Tibial artery (tissue), 4 donors: ENCODE measurements at regions not wholly inside any gene's neighbourhood (a gene's known extent, or its start where the extent isn't known, plus 50 kb on each side); places are given as distances from the start of the nearest gene placed in this dataset.

Experiments used
- DNase-seq, 2 donors: peaks; one replicate each; pipeline ENCODE4 v3.0.0-alpha.2; 2019
- H3K27ac ChIP-seq, 2 donors: fragments of 200-600 bp; sonication (generic) in 1 of 2; 1 replicate in 1 of 2; 2 replicates in 1 of 2; pipeline ENCODE4 v1.5.1; 2018 to 2019; ENCODE audit warnings: mild to moderate bottlenecking in 1 of 2
- H3K27me3 ChIP-seq, 2 donors: fragments of 200-600 bp; sonication (generic) in 1 of 2; one replicate each; pipeline versions ENCODE4 v1.5.1 to v1.6.0; 2016 to 2019
- H3K36me3 ChIP-seq, 3 donors: fragments of 200-600 bp; sonication (generic) in 2 of 3; one replicate each; pipeline ENCODE4 v1.5.1; 2016 to 2019; ENCODE audit warnings: mild to moderate bottlenecking in 2 of 3
- H3K4me1 ChIP-seq, 4 donors: fragments of 200-600 bp; sonication (generic) in 2 of 4; 1 replicate in 3 of 4; 2 replicates in 1 of 4; pipeline ENCODE4 v1.5.1; 2016 to 2019
- H3K4me3 ChIP-seq, 2 donors: fragments of 200-600 bp; sonication (generic) in 1 of 2; 1 replicate in 1 of 2; 2 replicates in 1 of 2; pipeline ENCODE4 v1.5.1; 2018 to 2019; ENCODE audit warnings: mild to moderate bottlenecking in 2 of 2
- H3K9me3 ChIP-seq, 3 donors: fragments of 200-600 bp; sonication (generic) in 1 of 3; one replicate each; pipeline ENCODE4 v1.5.1; 2016 to 2019
- CTCF ChIP-seq, 2 experiments: fragments of 200-600 bp in 1 of 2; fragments of 450-650 bp in 1 of 2; IDR thresholded peaks; one replicate each; pipeline ENCODE4 v1.5.1; 2017 to 2019; ENCODE audit warnings: antibody characterized with exemption in 2 of 2, mild to moderate bottlenecking in 1 of 2, moderate library complexity in 1 of 2
- intact Hi-C: fragments of 100-400 bp; cut with DNase I; formaldehyde crosslinking; loops from one replicate; pipeline ENCODE4 v1.15.0; 2023; ENCODE audit warnings: low total_unique reads

- Histone ChIP-seq H3K4me1 (peaks cover 0 to 9% (median 3%) of the 10 kb centered on the region in 4 donors), H3K36me3 (no peaks in the 10 kb centered on the region), H3K27me3 (peaks cover 0 to 15% of the 10 kb centered on the region in 2 donors), H3K4me3 (no peak overlapping the region), H3K27ac (no peak overlapping the region), H3K9me3 (no peaks in the 10 kb centered on the region)
- intact Hi-C loops: no loop called here
- DNase-seq: no peak
- TF ChIP-seq CTCF (IDR thresholded peaks at IDR 0.05): no peak
Observed at GRCh38 chr10:7479861-7480598, 69.2 kb upstream of the SFMBT2 start.

- H3K9me3 ChIP-seq: no peaks in the 10 kb centered on the region
Observed at GRCh38 chr10:7478727-7479457, 68.1 kb upstream of the SFMBT2 start.

GRCh38 chr10:7477538-7478334 lies 66.9 kb upstream of the SFMBT2 start:
- intact Hi-C loops: no loop called here
- no peak for TF ChIP-seq CTCF (IDR thresholded peaks at IDR 0.05)
- Histone ChIP-seq H3K36me3 (no peaks in the 10 kb centered on the region), H3K27ac (no peak overlapping the region), H3K9me3 (no peaks in the 10 kb centered on the region), H3K4me1 (peaks cover 0 to 10% (median 4%) of the 10 kb centered on the region in 4 donors), H3K27me3 (peaks cover 0 to 8% of the 10 kb centered on the region in 2 donors), H3K4me3 (no peak overlapping the region)
- no peak for DNase-seq

More at GRCh38 chr10:7478727-7479457, 68.1 kb upstream of the SFMBT2 start:
- no peak for TF ChIP-seq CTCF (IDR thresholded peaks at IDR 0.05)
- no peaks in the 10 kb centered on the region for H3K36me3 ChIP-seq
- peaks cover 0 to 18% of the 10 kb centered on the region in 2 donors for H3K27me3 ChIP-seq
- no peak overlapping the region for H3K4me3 ChIP-seq
- intact Hi-C loops: no loop called here
- no peak for DNase-seq
- H3K4me1 ChIP-seq: peaks cover 0 to 10% (median 4%) of the 10 kb centered on the region in 4 donors
- H3K27ac ChIP-seq: no peak overlapping the region

GRCh38 chr10:7475939-7476338 lies 65.1 kb upstream of the SFMBT2 start:
- Histone ChIP-seq H3K27ac (no peak overlapping the region), H3K4me1 (peaks cover 0 to 10% (median 7%) of the 10 kb centered on the region in 4 donors), H3K27me3 (peaks cover 0 to 5% of the 10 kb centered on the region in 2 donors), H3K4me3 (no peak overlapping the region), H3K36me3 (no peaks in the 10 kb centered on the region), H3K9me3 (no peaks in the 10 kb centered on the region)
- DNase-seq: no peak
- intact Hi-C loops: no loop called here
- no peak for TF ChIP-seq CTCF (IDR thresholded peaks at IDR 0.05)

GRCh38 chr10:7475046-7475911 lies 64.4 kb upstream of the SFMBT2 start:
- intact Hi-C loops: no loop called here
- Histone ChIP-seq H3K9me3 (no peaks in the 10 kb centered on the region), H3K4me1 (peaks cover 0 to 10% (median 7%) of the 10 kb centered on the region in 4 donors), H3K27ac (no peak overlapping the region), H3K4me3 (no peak overlapping the region), H3K27me3 (peaks cover 0 to 5% of the 10 kb centered on the region in 2 donors), H3K36me3 (no peaks in the 10 kb centered on the region)
- peak; percentile 51 to 70 for DNase-seq
- no peak for TF ChIP-seq CTCF (IDR thresholded peaks at IDR 0.05)
